H9 (cell line): ENCODE measurements at regions not wholly inside any gene's neighbourhood (a gene's known extent, or its start where the extent isn't known, plus 50 kb on each side); places are given as distances from the start of the nearest gene placed in this dataset.

Experiments used
- DNase-seq: peaks from one replicate; pipeline ENCODE4 v3.0.0-alpha.2; 2017
- H2AFZ ChIP-seq: one replicate; pipeline ENCODE4 v1.6.1; 2013; ENCODE audit warnings: mild to moderate bottlenecking, low read length, control low read depth, moderate library complexity
- H2AK5ac ChIP-seq: 2 replicates; pipeline ENCODE4 v1.6.1; 2013; ENCODE audit warnings: low read length, control low read depth, mixed read lengths; ENCODE audit not compliant: insufficient read length
- H2BK120ac ChIP-seq: one replicate; pipeline ENCODE4 v1.6.1; 2013; ENCODE audit warnings: low read depth, mild to moderate bottlenecking, low read length, control low read depth, inconsistent platforms; ENCODE audit not compliant: poor library complexity, severe bottlenecking
- H2BK12ac ChIP-seq: 2 replicates; pipeline ENCODE4 v1.6.1; 2013; ENCODE audit warnings: low read length, control low read depth, mixed read lengths, low read depth; ENCODE audit not compliant: insufficient read length
- H2BK15ac ChIP-seq: 2 replicates; pipeline ENCODE4 v1.6.1; 2013; ENCODE audit warnings: low read depth, low read length, control low read depth
- H2BK20ac ChIP-seq: one replicate; pipeline ENCODE4 v1.6.1; 2013; ENCODE audit warnings: low read depth, mild to moderate bottlenecking, low read length, control low read depth, inconsistent platforms; ENCODE audit not compliant: poor library complexity, severe bottlenecking
- H2BK5ac ChIP-seq: 2 replicates; pipeline ENCODE4 v1.6.1; 2013; ENCODE audit warnings: low read length, control low read depth, mixed read lengths; ENCODE audit not compliant: insufficient read length
- H3K14ac ChIP-seq: 2 replicates; pipeline ENCODE4 v1.6.1; 2013; ENCODE audit warnings: low read length, control low read depth; ENCODE audit not compliant: insufficient read depth
- H3K18ac ChIP-seq: 2 replicates; pipeline ENCODE4 v1.6.1; 2013; ENCODE audit warnings: low read depth, mild to moderate bottlenecking, mixed read lengths, low read length, control low read depth; ENCODE audit not compliant: insufficient read length
- H3K23ac ChIP-seq: 2 replicates; pipeline ENCODE4 v1.6.1; 2013; ENCODE audit warnings: low read length, control low read depth, mixed read lengths, low read depth; ENCODE audit not compliant: insufficient read length
- H3K23me2 ChIP-seq: 2 replicates; pipeline ENCODE4 v1.6.1; 2013; ENCODE audit warnings: low read depth, mild to moderate bottlenecking, mixed read lengths, low read length, control low read depth; ENCODE audit not compliant: insufficient read length, poor library complexity, severe bottlenecking
- H3K27ac ChIP-seq: 2 replicates; pipeline ENCODE4 v1.5.1; 2013; ENCODE audit warnings: low read length, control low read depth, mixed read lengths, low read depth; ENCODE audit not compliant: insufficient read length
- H3K27me3 ChIP-seq: 2 replicates; pipeline ENCODE4 v1.6.1; 2013; ENCODE audit warnings: low read length, control low read depth, inconsistent platforms; ENCODE audit not compliant: insufficient read depth
- H3K4ac ChIP-seq: 2 replicates; pipeline ENCODE4 v1.6.1; 2013; ENCODE audit warnings: low read depth, mild to moderate bottlenecking, control low read depth, inconsistent platforms, low read length, moderate library complexity
- H3K4me1 ChIP-seq: 2 replicates; pipeline ENCODE4 v1.6.1; 2013; ENCODE audit warnings: low read length, control low read depth, inconsistent platforms; ENCODE audit not compliant: insufficient read depth
- H3K4me2 ChIP-seq: 2 replicates; pipeline ENCODE4 v1.6.1; 2013; ENCODE audit warnings: low read length, control low read depth, mixed read lengths; ENCODE audit not compliant: insufficient read length, insufficient read depth
- H3K56ac ChIP-seq: 2 replicates; pipeline ENCODE4 v1.6.1; 2013; ENCODE audit warnings: low read depth, mild to moderate bottlenecking, mixed read lengths, low read length, control low read depth; ENCODE audit not compliant: insufficient read length
- H3K79me1 ChIP-seq: 2 replicates; pipeline ENCODE4 v1.6.1; 2013; ENCODE audit warnings: low read depth, mild to moderate bottlenecking, moderate library complexity, low read length, control low read depth, inconsistent platforms; ENCODE audit not compliant: insufficient read depth, poor library complexity, severe bottlenecking
- H3K79me2 ChIP-seq: 2 replicates; pipeline ENCODE4 v1.6.1; 2013; ENCODE audit warnings: low read length, control low read depth, inconsistent platforms; ENCODE audit not compliant: insufficient read depth
- H3K9ac ChIP-seq: 2 replicates; pipeline ENCODE4 v1.6.1; 2013; ENCODE audit warnings: low read length, control low read depth, mixed read lengths; ENCODE audit not compliant: insufficient read length; ENCODE audit errors: extremely low read depth
- H3K9me3 ChIP-seq: one replicate; pipeline ENCODE4 v1.6.1; 2013; ENCODE audit warnings: low read depth, low read length, inconsistent platforms; ENCODE audit not compliant: control insufficient read depth
- H3T11ph ChIP-seq: one replicate; pipeline ENCODE4 v1.6.1; 2013; ENCODE audit warnings: mild to moderate bottlenecking, low read length, control low read depth, inconsistent platforms
- H4K20me1 ChIP-seq: one replicate; pipeline ENCODE4 v1.6.1; 2013; ENCODE audit not compliant: control insufficient read depth, insufficient read length, insufficient read depth
- H4K5ac ChIP-seq: 2 replicates; pipeline ENCODE4 v1.6.1; 2013; ENCODE audit warnings: low read depth, mild to moderate bottlenecking, mixed read lengths, low read length, control low read depth; ENCODE audit not compliant: insufficient read length
- H4K8ac ChIP-seq: replicated peaks from 2 replicates; pipeline ENCODE4 v1.6.1; 2013; ENCODE audit warnings: low read length, control low read depth, mixed read lengths, low read depth; ENCODE audit not compliant: insufficient read length
- H4K91ac ChIP-seq: 2 replicates; pipeline ENCODE4 v1.6.1; 2013; ENCODE audit warnings: low read depth, mild to moderate bottlenecking, moderate library complexity, mixed read lengths, low read length, control low read depth; ENCODE audit not compliant: insufficient read length
- H3K27ac Mint-ChIP-seq, 3 experiments: 2 replicates in 2 of 3; 3 replicates in 1 of 3; pipeline ENCODE4 v1.8.0; 2020 to 2021; ENCODE audit warnings: mixed read lengths in 3 of 3, mild to moderate bottlenecking in 1 of 3, moderate library complexity in 1 of 3
- H3K27me3 Mint-ChIP-seq: 2 replicates; pipeline ENCODE4 v1.8.0; 2021; ENCODE audit warnings: low read depth, mild to moderate bottlenecking, moderate library complexity, mixed read lengths
- H3K36me3 Mint-ChIP-seq, 3 experiments: 2 replicates in 2 of 3; 3 replicates in 1 of 3; pipeline ENCODE4 v1.8.0; 2020 to 2021; ENCODE audit warnings: low read depth in 3 of 3, mixed read lengths in 3 of 3; ENCODE audit not compliant: insufficient read depth in 1 of 3
- H3K4me1 Mint-ChIP-seq, 2 experiments: 2 replicates each; pipeline ENCODE4 v1.8.0; 2020; ENCODE audit warnings: mixed read lengths in 2 of 2
- H3K4me3 Mint-ChIP-seq, 2 experiments: 2 replicates in 1 of 2; 3 replicates in 1 of 2; pipeline ENCODE4 v1.8.0; 2020 to 2021; ENCODE audit warnings: mild to moderate bottlenecking in 2 of 2, mixed read lengths in 2 of 2, moderate library complexity in 1 of 2
- H3K9me3 Mint-ChIP-seq, 2 experiments: 2 replicates in 1 of 2; 3 replicates in 1 of 2; pipeline ENCODE4 v1.8.0; 2020; ENCODE audit warnings: mild to moderate bottlenecking in 2 of 2, mixed read lengths in 2 of 2, moderate library complexity in 1 of 2
- CTCF ChIP-seq: fragments of 200-600 bp; sonication (generic); conservative IDR thresholded peaks from 3 replicates; pipeline ENCODE4 v1.8.0; 2021; ENCODE audit warnings: antibody characterized with exemption, mild to moderate bottlenecking
- WGBS: extraction: QIAGEN DNeasy Blood & Tissue Kit; methylation state at CpG from one replicate; pipeline ENCODE4 v1.1.7; 2013; ENCODE audit warnings: missing lambda C conversion rate, low lambda C conversion rate, mixed read lengths; ENCODE audit not compliant: insufficient read length; ENCODE audit errors: extremely low coverage; 5-methylcytosine and 5-hydroxymethylcytosine counted together

DNA sequence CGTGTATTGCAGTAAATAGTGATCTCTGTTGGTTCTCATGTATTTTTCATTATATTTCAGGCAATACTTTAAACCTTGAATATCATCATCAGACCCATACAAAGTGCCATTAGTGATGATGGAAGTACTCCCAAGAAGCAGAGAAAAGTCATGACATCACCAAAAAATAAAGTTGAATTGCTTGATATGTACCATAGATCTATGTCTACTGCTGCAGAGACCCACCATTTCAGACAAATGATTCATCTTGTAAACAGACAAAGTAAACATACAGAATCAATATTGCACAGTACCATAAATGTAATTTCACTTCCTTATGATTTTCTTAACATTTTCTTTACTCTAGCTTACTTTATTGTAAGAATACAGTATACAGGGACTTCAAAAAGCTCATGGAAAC, 347.8 kb downstream of the IPMK start:
- no peak overlapping the region for H3T11ph ChIP-seq
- no peaks in the 10 kb centered on the region; the same call in 1 of the 2 replicates for H3K4me1 ChIP-seq
- no peak overlapping the region for H2BK15ac ChIP-seq
- no peak overlapping the region for H2BK20ac ChIP-seq
- H4K91ac ChIP-seq: no peak overlapping the region
- H2AFZ ChIP-seq: no peak overlapping the region
- DNase-seq: no peak
- Mint-ChIP-seq H3K27me3 (no peaks in the 10 kb centered on the region), H3K27ac (no peak overlapping the region), H3K36me3 (no peaks in the 10 kb centered on the region), H3K9me3 (no peaks in the 10 kb centered on the region; a peak in 1 of 5 replicates), H3K4me1 (peaks cover 6 to 13% of the 10 kb centered on the region in 2 experiments; a peak in 3 of 4 replicates), H3K4me3 (no peak overlapping the region)
- no CpG with 5 or more reads among the region's 1 CpG for WGBS
- no peak overlapping the region for H3K27ac ChIP-seq
- H2BK120ac ChIP-seq: no peak overlapping the region
- H3K14ac ChIP-seq: no peak overlapping the region
- no peak overlapping the region for H4K8ac ChIP-seq
- no peaks in the 10 kb centered on the region for H3K27me3 ChIP-seq
- H3K23ac ChIP-seq: no peak overlapping the region
- no peak overlapping the region for H2BK5ac ChIP-seq
- no peak overlapping the region for H3K9ac ChIP-seq
- no peaks in the 10 kb centered on the region for H3K23me2 ChIP-seq
- H2AK5ac ChIP-seq: no peak overlapping the region
- H4K5ac ChIP-seq: no peak overlapping the region
- no peaks in the 10 kb centered on the region for H4K20me1 ChIP-seq
- no peak for TF ChIP-seq CTCF
- no peaks in the 10 kb centered on the region for H3K79me1 ChIP-seq
- H3K9me3 ChIP-seq: no peaks in the 10 kb centered on the region
- H3K4me2 ChIP-seq: no peak overlapping the region
- no peak overlapping the region for H3K4ac ChIP-seq
- H3K18ac ChIP-seq: no peak overlapping the region
- no peak overlapping the region for H3K56ac ChIP-seq
- no peaks in the 10 kb centered on the region for H3K79me2 ChIP-seq
- H2BK12ac ChIP-seq: no peak overlapping the region
